Prostate gland (tissue), 2 donors: ENCODE measurements at regions not wholly inside any gene's neighbourhood (a gene's known extent, or its start where the extent isn't known, plus 50 kb on each side); places are given as distances from the start of the nearest gene placed in this dataset.

ENCODE experiments used
- CTCF ChIP-seq, 4 experiments: fragments of 200-600 bp in 2 of 4; fragments of 450-650 bp in 2 of 4; sonication (generic) in 2 of 4; IDR thresholded peaks; 1 replicate in 3 of 4; 2 replicates in 1 of 4; pipeline ENCODE4 v1.5.1; 2016 to 2019; ENCODE audit warnings: antibody characterized with exemption in 4 of 4, mild to moderate bottlenecking in 2 of 4, moderate library complexity in 2 of 4
- POLR2A ChIP-seq: fragments of 450-650 bp; IDR thresholded peaks from one replicate; pipeline ENCODE4 v1.6.1; 2016; ENCODE audit warnings: antibody characterized with exemption, mild to moderate bottlenecking
- POLR2AphosphoS5 ChIP-seq: sonication (generic); formaldehyde crosslinking; IDR thresholded peaks from one replicate; pipeline ENCODE4 v1.6.1; 2017; ENCODE audit warnings: antibody characterized with exemption

GRCh38 chr6:23179994-23180393 lies 610.6 kb downstream of the HDGFL1 start:
- TF ChIP-seq POLR2A (no peak), POLR2AphosphoS5 (no peak), CTCF (IDR thresholded peaks at IDR 0.05) (no peak)
